VCaP (cell line): ENCODE measurements at regions not wholly inside any gene's neighbourhood (a gene's known extent, or its start where the extent isn't known, plus 50 kb on each side); places are given as distances from the start of the nearest gene placed in this dataset.

ENCODE experiments used
- H3K27ac ChIP-seq: fragments of 450-650 bp; 2 replicates; pipeline ENCODE4 v1.5.1; 2017
- CTCF ChIP-seq: fragments of 450-650 bp; conservative IDR thresholded peaks from 2 replicates; pipeline ENCODE4 v1.5.1; 2017; ENCODE audit warnings: mild to moderate bottlenecking, moderate library complexity

GRCh38 chr22:44650806-44651205, 51.2 kb upstream of the PRR5 start:
- TF ChIP-seq CTCF = no peak

GRCh38 chr22:44648821-44649565, 53.0 kb upstream of the PRR5 start:
- no peak overlapping the region for H3K27ac ChIP-seq
- no peak for TF ChIP-seq CTCF

More at GRCh38 chr22:44650806-44651205, 51.2 kb upstream of the PRR5 start:
- H3K27ac ChIP-seq = no peak overlapping the region

GRCh38 chr22:44648085-44648820, 53.8 kb upstream of the PRR5 start:
- no peak overlapping the region for H3K27ac ChIP-seq
- TF ChIP-seq CTCF = no peak

GRCh38 chr22:44647141-44647540, 54.9 kb upstream of the PRR5 start:
- no peak overlapping the region for H3K27ac ChIP-seq
- TF ChIP-seq CTCF = no peak

GRCh38 chr22:44646668-44647067, 55.3 kb upstream of the PRR5 start:
- H3K27ac ChIP-seq = no peak overlapping the region
- TF ChIP-seq CTCF = no peak

- TF ChIP-seq CTCF = no peak
Measured at GRCh38 chr22:44646141-44646540, 55.9 kb upstream of the PRR5 start.

GRCh38 chr22:44645531-44645930, 56.5 kb upstream of the PRR5 start:
- no peak for TF ChIP-seq CTCF

More at GRCh38 chr22:44646141-44646540, 55.9 kb upstream of the PRR5 start:
- no peak overlapping the region for H3K27ac ChIP-seq

More at GRCh38 chr22:44645531-44645930, 56.5 kb upstream of the PRR5 start:
- no peak overlapping the region for H3K27ac ChIP-seq
